Embryonic facial prominence (tissue), 1 donor: ENCODE measurements at regions not wholly inside any gene's neighbourhood (a gene's known extent, or its start where the extent isn't known, plus 50 kb on each side); places are given as distances from the start of the nearest gene placed in this dataset.
"Not testable (repeated sequence)": the region's sequence is repeated elsewhere in the genome, so short reads cannot be mapped to it uniquely, and the experiment has no call there.

Source experiments
- DNase-seq: peaks from one replicate; pipeline ENCODE4 v3.0.0-alpha.2; 2016; ENCODE audit errors: extremely low spot score

- no peak for DNase-seq
These were observed 663.4 kb upstream of the PRMT6 start for GRCh38 chr1:106393046-106393445.

- DNase-seq: no peak
These were observed 660.5 kb upstream of the PRMT6 start for GRCh38 chr1:106396020-106396419.

GRCh38 chr1:106398391-106398790, 658.1 kb upstream of the PRMT6 start:
- no peak for DNase-seq

GRCh38 chr1:106406114-106406513, 650.4 kb upstream of the PRMT6 start:
- DNase-seq: no peak

- not testable (repeated sequence) for DNase-seq
These were observed 644.2 kb upstream of the PRMT6 start for GRCh38 chr1:106412321-106412720.

GRCh38 chr1:106435269-106435668, 621.2 kb upstream of the PRMT6 start:
- DNase-seq: no peak

GRCh38 chr1:106439475-106439874, 617.0 kb upstream of the PRMT6 start:
- no peak for DNase-seq

GRCh38 chr1:106447466-106447865, 609.0 kb upstream of the PRMT6 start:
- no peak for DNase-seq

- DNase-seq: no peak
These were observed 599.6 kb upstream of the PRMT6 start for GRCh38 chr1:106456832-106457231.

- DNase-seq: no peak
These were observed 599.1 kb upstream of the PRMT6 start for GRCh38 chr1:106457368-106457767.

- no peak for DNase-seq
These were observed 597.6 kb upstream of the PRMT6 start for GRCh38 chr1:106458866-106459265.

- no peak for DNase-seq
These were observed 597.1 kb upstream of the PRMT6 start for GRCh38 chr1:106459418-106459817.

GRCh38 chr1:106465666-106466065, 590.8 kb upstream of the PRMT6 start:
- no peak for DNase-seq

- no peak for DNase-seq
These were observed 575.8 kb upstream of the PRMT6 start for GRCh38 chr1:106480629-106481028.

GRCh38 chr1:106492880-106493279, 563.6 kb upstream of the PRMT6 start:
- DNase-seq: no peak

- DNase-seq: no peak
These were observed 561.8 kb upstream of the PRMT6 start for GRCh38 chr1:106494646-106495045.

- DNase-seq: no peak
These were observed 558.2 kb upstream of the PRMT6 start for GRCh38 chr1:106498238-106498637.

GRCh38 chr1:106502659-106503058, 553.8 kb upstream of the PRMT6 start:
- no peak for DNase-seq

GRCh38 chr1:106515375-106515774, 541.1 kb upstream of the PRMT6 start:
- DNase-seq: no peak

GRCh38 chr1:106517224-106517623, 539.2 kb upstream of the PRMT6 start:
- DNase-seq: no peak

- DNase-seq: no peak
These were observed 533.0 kb upstream of the PRMT6 start for GRCh38 chr1:106523497-106523896.

- no peak for DNase-seq
These were observed 531.8 kb upstream of the PRMT6 start for GRCh38 chr1:106524631-106525030.

- DNase-seq: no peak
These were observed 529.8 kb upstream of the PRMT6 start for GRCh38 chr1:106526650-106527049.

- DNase-seq: no peak
These were observed 521.9 kb upstream of the PRMT6 start for GRCh38 chr1:106534612-106535011.

GRCh38 chr1:106536741-106537140, 519.7 kb upstream of the PRMT6 start:
- DNase-seq: no peak
